Stomach (tissue), 4 donors: ENCODE measurements at regions not wholly inside any gene's neighbourhood (a gene's known extent, or its start where the extent isn't known, plus 50 kb on each side); places are given as distances from the start of the nearest gene placed in this dataset.

ENCODE experiments used
- CTCF ChIP-seq, 7 experiments: fragments of 450-650 bp in 4 of 7; fragments of 200-600 bp in 3 of 7; sonication (generic) in 3 of 7; IDR thresholded peaks; one replicate each; pipeline ENCODE4 v1.5.1; 2016 to 2019; ENCODE audit warnings: antibody characterized with exemption in 7 of 7, control low read depth in 2 of 7, mild to moderate bottlenecking in 1 of 7
- POLR2A ChIP-seq, 4 donors: fragments of 450-650 bp; IDR thresholded peaks; one replicate each; pipeline ENCODE4 v1.6.1; 2016; ENCODE audit warnings: antibody characterized with exemption in 4 of 4, control low read depth in 2 of 4, mild to moderate bottlenecking in 1 of 4, moderate library complexity in 1 of 4
- POLR2AphosphoS5 ChIP-seq, 3 donors: sonication (generic); formaldehyde crosslinking; IDR thresholded peaks; one replicate each; pipeline ENCODE4 v1.6.1; 2016; ENCODE audit warnings: antibody characterized with exemption in 3 of 3

DNA sequence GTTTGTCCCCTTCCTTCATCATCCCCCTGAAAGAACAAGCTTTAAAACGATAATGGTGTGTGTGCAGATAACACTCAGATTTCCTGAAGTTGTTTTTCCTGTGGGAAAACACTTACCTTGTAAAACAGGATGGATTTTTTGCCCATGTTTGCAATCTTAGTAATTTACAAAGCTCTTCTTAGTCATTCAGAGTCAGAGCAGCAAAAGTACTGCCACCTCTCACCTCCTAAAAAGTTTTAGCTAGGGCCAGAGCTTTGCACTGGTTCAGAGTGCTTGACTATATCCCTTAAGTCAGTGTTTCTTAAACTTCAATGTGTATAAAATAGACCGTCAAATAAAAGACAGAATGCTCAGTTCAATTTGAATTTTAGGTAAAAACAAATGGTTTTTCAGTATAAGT, 62.3 kb downstream of the NKX6-1 start:
- no peak for TF ChIP-seq CTCF (IDR thresholded peaks at IDR 0.05)
- TF ChIP-seq POLR2AphosphoS5 (IDR thresholded peaks at IDR 0.05), result no peak
- no peak for TF ChIP-seq POLR2A (IDR thresholded peaks at IDR 0.05)
